HG02610 (cell line): ENCODE measurements at regions not wholly inside any gene's neighbourhood (a gene's known extent, or its start where the extent isn't known, plus 50 kb on each side); places are given as distances from the start of the nearest gene placed in this dataset.
"Not testable (repeated sequence)": the region's sequence is repeated elsewhere in the genome, so short reads cannot be mapped to it uniquely, and the experiment has no call there.

Experiments used
- ATAC-seq: cut with Tn5 transposase; IDR thresholded peaks from one replicate; pipeline ENCODE4 v1.9.1; 2021; ENCODE audit warnings: mild to moderate bottlenecking, moderate library complexity; ENCODE audit not compliant: unreplicated experiment

GRCh38 chrX:45622042-45622423 lies 421.4 kb upstream of the DIPK2B start:
- peak; percentile 68 for ATAC-seq

- ATAC-seq: peak; percentile 90
These were observed 420.8 kb upstream of the DIPK2B start for GRCh38 chrX:45621376-45622041.

GRCh38 chrX:45619290-45619689 lies 418.6 kb upstream of the DIPK2B start:
- ATAC-seq: no peak

- ATAC-seq: not testable (repeated sequence)
These were observed 414.9 kb upstream of the DIPK2B start for GRCh38 chrX:45615591-45615990.

GRCh38 chrX:45614853-45615252 lies 414.2 kb upstream of the DIPK2B start:
- no peak for ATAC-seq

- ATAC-seq: no peak
These were observed 401.5 kb upstream of the DIPK2B start for GRCh38 chrX:45602151-45602550.

GRCh38 chrX:45601052-45601451 lies 400.4 kb upstream of the DIPK2B start:
- ATAC-seq: no peak

- ATAC-seq: no peak
These were observed 398.2 kb upstream of the DIPK2B start for GRCh38 chrX:45598861-45599260.

GRCh38 chrX:45596188-45596808 lies 395.6 kb upstream of the DIPK2B start:
- no peak for ATAC-seq

GRCh38 chrX:45592101-45592500 lies 391.4 kb upstream of the DIPK2B start:
- no peak for ATAC-seq

GRCh38 chrX:45591650-45592049 lies 391.0 kb upstream of the DIPK2B start:
- ATAC-seq: no peak

- no peak for ATAC-seq
These were observed 384.0 kb upstream of the DIPK2B start for GRCh38 chrX:45584717-45585116.

- no peak for ATAC-seq
These were observed 376.7 kb upstream of the DIPK2B start for GRCh38 chrX:45577361-45577760.

- no peak for ATAC-seq
These were observed 370.8 kb upstream of the DIPK2B start for GRCh38 chrX:45571453-45571852.

GRCh38 chrX:45566456-45566855 lies 365.8 kb upstream of the DIPK2B start:
- ATAC-seq: no peak

- ATAC-seq: no peak
These were observed 356.7 kb upstream of the DIPK2B start for GRCh38 chrX:45557387-45557786.

GRCh38 chrX:45554736-45555135 lies 354.1 kb upstream of the DIPK2B start:
- no peak for ATAC-seq

- ATAC-seq: no peak
These were observed 352.7 kb upstream of the DIPK2B start for GRCh38 chrX:45553417-45553816.

- ATAC-seq: not testable (repeated sequence)
These were observed 346.0 kb upstream of the DIPK2B start for GRCh38 chrX:45546697-45547096.

- ATAC-seq: no peak
These were observed 339.5 kb upstream of the DIPK2B start for GRCh38 chrX:45540181-45540580.

GRCh38 chrX:45537936-45538335 lies 337.3 kb upstream of the DIPK2B start:
- ATAC-seq: no peak

- ATAC-seq: no peak
These were observed 327.2 kb upstream of the DIPK2B start for GRCh38 chrX:45527834-45528233.

GRCh38 chrX:45524805-45525204 lies 324.1 kb upstream of the DIPK2B start:
- no peak for ATAC-seq
